ENCODE measurements at regions not wholly inside any gene's neighbourhood (a gene's known extent, or its start where the extent isn't known, plus 50 kb on each side); places are given as distances from the start of the nearest gene placed in this dataset.

DNA sequence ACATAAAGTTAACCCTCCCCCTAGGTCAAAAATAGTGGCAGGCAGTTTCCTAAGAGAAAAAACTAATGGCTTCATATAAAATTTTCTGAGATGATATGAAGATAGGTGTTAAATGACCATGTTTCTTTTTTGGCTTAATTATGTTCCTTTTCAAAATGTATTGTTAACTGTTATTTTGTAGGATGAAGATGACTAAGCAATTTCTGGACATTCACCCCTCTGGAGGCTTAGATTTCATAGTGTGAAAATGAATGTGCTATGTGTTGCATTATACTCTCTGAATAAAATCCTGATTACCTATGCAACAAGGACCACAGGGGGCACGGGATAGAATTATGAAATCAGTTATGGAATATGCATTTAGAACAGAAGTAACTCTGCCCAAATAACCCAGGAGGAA is 233.5 kb downstream of the MRPS30 start:
- TF ChIP-seq, protein P1, sequence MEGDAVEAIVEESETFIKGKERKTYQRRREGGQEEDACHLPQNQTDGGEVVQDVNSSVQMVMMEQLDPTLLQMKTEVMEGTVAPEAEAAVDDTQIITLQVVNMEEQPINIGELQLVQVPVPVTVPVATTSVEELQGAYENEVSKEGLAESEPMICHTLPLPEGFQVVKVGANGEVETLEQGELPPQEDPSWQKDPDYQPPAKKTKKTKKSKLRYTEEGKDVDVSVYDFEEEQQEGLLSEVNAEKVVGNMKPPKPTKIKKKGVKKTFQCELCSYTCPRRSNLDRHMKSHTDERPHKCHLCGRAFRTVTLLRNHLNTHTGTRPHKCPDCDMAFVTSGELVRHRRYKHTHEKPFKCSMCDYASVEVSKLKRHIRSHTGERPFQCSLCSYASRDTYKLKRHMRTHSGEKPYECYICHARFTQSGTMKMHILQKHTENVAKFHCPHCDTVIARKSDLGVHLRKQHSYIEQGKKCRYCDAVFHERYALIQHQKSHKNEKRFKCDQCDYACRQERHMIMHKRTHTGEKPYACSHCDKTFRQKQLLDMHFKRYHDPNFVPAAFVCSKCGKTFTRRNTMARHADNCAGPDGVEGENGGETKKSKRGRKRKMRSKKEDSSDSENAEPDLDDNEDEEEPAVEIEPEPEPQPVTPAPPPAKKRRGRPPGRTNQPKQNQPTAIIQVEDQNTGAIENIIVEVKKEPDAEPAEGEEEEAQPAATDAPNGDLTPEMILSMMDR (IDR thresholded peaks at IDR 0.05 in 4 of 5, conservative IDR thresholded peaks at IDR 0.05 in 1 of 5), result no peak
- no peak for TF ChIP-seq POLR2A (IDR thresholded peaks at IDR 0.05)

Measured in gastrocnemius medialis (tissue), 4 donors.